ENCODE measurements at regions not wholly inside any gene's neighbourhood (a gene's known extent, or its start where the extent isn't known, plus 50 kb on each side); places are given as distances from the start of the nearest gene placed in this dataset.

DNA sequence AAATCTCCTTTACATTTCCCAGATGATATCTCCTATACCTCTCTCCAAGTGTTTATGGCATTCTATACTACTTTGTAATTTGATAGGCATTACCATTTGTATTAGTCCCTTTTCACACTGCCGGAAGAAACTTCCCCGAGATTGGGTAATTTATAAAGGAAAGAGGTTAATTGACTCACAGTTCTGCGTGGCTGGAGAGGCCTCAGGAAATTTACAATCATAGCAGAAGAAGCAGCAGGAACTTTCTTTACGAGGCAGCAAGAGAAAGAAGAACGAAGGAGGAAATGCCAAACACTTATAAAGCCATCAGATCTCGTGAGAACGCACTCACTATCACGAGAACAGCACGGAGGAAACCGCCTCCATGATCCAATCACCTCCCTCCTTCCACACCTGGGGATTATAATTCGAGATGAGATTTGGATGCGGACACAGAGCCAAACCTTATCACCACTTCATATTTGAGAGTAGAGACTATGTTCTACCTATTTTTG lies 1194.6 kb downstream of the SORCS1 start:
- DNase-seq, result no peak

DNA sequence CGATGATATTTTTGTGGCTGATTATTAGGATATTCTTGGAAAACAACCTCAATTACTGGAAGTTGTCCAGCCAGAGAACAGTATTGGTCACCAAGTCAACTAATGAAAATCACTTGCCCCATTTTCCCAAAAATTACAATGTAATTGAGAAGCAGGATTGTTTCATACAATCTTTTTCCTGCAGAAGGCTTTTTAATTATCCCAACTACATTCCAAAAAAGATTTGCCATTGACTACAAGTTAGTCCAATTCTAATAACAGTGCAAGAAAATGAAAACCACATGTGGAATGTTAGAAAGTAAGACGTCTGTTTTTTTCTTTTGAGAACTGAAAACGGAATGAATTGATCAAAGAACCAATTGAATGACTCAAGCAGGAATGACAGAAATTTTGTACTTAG lies 1195.8 kb downstream of the SORCS1 start:
- no peak for DNase-seq

DNA sequence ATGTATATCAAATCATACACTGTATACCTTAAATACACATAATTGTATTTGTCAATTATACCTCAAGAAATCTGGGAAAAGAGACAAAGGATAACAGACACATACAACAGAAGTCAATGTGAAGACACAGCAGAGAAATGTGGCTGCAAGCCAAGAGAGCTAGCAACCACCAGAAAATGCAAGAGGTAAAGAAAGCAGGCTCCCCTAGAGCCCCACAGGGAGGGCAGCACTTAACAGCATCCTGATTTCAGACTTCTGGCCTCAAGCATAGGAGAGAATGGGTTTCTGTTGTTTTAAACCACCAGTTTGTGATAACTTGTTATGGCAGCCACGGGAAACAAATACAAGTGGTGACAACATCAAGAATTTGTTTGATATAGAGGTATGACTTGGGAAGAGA lies 1197.2 kb downstream of the SORCS1 start:
- DNase-seq, result no peak

- no peak for DNase-seq
These were observed 1199.4 kb downstream of the SORCS1 start for GRCh38 chr10:105965141-105965540.

- no peak for DNase-seq
These were observed 1200.5 kb downstream of the SORCS1 start for GRCh38 chr10:105964009-105964408.

DNA sequence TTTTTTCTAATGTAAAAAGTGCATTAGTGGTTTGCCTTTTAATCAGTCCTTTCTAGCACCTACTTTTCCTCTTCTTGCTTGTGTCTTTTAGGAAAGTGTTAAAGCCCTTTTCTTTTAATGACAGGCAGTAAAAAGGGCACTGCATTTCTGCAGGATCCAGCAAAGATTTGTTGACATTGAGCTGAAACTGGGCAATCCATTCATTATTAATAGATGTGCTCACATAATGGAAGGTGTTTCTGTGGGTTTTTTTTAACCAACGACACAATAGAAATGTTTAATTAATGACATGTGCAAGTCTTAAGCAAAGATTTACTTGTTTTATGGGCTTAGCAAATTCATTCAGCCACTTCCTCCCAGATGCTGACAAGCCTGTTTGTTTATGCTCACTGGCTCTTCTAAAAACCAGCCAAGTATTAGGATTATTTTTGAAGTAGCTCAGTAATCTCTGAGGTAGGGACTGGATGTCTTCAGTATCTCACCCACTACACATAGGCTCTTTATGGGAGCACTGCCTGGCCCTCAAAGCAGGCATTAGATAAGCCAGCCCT lies 1201.1 kb downstream of the SORCS1 start:
- DNase-seq, result no peak

- DNase-seq, result no peak
These were observed 1208.0 kb downstream of the SORCS1 start for GRCh38 chr10:105956550-105956949.

GRCh38 chr10:105953861-105954260 lies 1210.6 kb downstream of the SORCS1 start:
- no peak for DNase-seq

GRCh38 chr10:105953056-105953455 lies 1211.5 kb downstream of the SORCS1 start:
- no peak for DNase-seq

DNA sequence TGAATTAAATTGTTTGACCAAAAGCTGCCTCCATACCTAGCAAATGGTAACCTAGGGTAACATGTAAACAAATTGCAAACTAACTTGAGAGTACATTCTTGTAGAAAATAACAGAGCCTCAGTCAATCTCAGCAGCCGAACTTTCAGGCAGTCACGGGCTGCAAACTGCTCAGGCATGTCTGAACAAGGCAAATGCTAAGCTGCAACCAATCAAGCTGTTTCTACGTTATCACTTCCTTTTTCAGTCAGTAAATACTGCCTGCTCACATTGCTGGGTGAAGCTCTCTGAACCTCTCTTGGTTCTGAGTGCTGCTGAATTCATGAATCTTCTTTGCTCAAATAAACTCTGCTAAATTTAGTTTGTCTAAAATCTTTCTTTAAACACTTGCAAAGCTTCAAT lies 1212.4 kb downstream of the SORCS1 start:
- DNase-seq, result no peak

DNA sequence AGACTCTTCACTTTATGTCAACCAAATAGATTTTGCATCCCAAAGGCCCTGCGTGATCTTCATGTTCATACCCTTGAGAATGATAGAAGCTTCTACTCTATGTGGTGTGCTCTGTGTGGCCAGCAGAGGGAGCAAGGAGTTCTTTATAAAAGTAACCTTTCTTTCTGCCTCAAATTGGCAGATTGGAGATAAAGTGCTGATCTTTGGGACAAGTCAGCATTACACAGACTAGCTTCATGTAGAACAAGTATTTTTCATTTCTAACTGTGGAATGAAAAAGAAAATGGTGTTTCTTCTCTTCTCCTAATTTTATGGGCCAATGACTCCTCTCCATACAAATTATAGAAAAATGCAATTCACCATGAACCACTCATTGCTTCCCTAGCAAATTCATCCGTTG lies 1214.1 kb downstream of the SORCS1 start:
- peak; percentile 17 to 29 for DNase-seq

- no peak for DNase-seq
These were observed 1214.8 kb downstream of the SORCS1 start for GRCh38 chr10:105949721-105950120.

DNA sequence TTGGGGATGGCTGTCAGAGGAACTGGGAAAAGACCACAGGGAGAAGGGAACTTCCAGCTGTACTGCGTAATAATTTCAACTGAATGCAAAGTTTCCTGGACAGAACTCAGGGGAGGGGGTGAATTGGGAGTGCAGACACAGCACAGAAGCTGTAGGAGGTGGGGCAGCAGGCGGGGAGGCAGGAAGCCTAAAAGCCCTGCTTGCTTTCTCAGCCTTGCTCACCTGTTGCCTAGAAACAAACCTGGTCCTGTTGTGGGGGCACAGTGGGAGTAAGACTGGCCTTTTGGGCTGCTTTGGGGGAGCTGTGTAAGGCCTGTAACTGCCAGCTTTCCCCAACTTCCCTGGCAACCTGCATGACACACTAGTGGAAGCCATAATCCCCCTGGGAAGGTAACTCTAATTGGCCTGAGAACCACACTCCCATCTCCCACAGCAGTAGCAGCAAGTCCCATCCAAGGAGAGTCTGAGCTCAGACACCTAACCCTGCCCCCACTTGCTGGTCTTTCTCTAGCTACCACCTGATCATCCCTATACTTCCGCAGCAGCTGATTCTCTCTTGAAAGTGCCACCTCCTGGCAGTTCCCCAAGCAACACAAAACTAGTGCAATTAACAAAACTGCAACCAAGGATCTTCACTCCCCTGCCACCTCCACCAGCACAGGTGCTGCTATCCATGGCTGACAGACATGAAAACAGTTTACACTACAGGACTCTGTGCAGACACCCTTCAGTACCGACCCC lies 1239.3 kb downstream of the SORCS1 start:
- DNase-seq, result no peak

- no peak for DNase-seq
These were observed 1243.2 kb downstream of the SORCS1 start for GRCh38 chr10:105921348-105921747.

DNA sequence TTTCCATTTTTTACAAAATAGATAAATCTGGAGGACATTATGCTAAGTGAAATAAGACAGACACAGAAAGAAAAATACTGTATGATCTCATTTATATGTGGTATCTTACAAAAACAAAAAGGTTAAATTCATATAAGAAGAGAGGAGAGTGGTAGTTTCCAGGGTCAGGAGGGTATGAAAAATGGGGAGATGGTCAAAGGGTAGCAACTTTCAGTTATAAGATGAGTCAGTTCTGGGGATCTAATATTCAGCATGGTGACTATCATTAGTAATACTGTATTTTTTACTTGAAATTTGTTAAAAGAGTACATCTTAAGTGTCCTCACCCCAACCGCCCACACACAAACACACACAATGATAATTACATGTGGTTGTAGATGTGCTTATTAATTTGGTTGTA lies 1250.1 kb downstream of the SORCS1 start:
- DNase-seq, result no peak

DNA sequence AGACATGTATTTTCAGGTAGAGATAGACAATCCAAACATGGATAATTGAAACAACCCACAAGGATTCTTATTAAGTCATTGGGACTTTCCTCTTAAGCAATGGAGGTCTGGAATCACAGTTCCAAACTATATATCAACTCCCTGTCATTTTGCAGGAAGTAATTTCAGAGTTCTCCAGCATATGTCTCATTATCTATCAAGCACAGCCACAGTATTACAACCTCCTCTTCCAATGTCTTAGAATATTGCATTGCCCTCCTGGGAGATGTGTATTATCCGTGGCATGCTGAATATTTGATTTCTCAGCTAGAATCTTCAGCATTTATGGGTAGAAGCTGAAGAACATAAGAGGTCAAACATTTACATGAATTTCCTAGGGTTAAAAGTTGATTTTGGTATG lies 1255.8 kb downstream of the SORCS1 start:
- no peak for DNase-seq

DNA sequence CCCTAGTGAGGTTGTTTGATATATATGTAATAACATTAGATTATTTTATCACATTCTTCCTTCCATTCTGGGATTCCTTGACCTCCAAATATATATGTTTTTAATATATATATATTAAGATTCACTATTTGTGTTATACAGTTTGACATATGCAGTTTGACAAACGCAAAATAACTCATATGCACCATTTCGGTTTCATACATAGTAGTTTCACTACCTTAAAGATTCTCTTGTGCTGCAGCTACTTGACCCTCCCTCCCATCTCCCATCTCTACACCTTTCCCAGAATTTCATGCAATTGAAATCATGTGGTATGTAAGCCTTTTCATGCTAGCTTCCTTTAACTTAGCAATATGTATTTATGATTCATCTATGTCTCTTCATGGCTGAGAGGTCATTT lies 1244.4 kb downstream of the SORCS3 start:
- DNase-seq, result no peak

DNA sequence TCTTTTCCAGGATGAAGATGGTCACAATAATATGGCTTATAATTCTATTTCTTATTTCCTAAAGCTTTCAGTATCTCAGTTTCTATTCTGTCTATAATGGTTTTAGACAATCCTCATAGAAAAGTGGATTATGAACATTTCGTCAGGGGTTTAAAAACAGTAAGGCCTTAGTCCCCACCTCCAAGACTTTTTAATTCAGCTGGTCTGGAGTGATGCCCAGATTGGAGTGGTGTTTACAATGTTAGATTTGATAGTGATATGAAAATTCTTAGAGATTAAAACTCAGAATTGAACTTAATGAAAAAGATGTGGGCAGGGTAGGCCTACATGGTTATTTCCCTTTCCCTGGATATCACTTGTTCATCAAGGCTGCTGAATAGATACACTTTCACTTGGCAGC lies 1238.3 kb downstream of the SORCS3 start:
- no peak for DNase-seq

DNA sequence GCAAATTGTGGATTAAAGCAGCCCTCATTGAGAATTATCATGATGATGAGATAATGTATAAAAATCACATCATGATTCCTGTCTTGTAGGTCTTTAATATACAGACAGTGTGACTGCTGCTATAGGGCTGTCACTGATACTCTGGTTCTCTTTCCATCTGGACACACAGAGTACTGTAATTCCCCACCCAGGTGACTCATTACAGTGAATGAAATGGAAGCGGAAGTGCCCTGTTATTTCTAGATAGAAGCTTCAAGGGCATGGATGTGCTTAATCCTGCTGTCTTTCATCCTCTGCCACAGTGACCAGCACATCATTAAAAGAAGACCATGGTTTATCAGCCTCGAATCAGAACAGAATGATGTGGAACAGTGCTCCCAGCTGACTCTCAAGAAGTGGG lies 1234.0 kb downstream of the SORCS3 start:
- no peak for DNase-seq

DNA sequence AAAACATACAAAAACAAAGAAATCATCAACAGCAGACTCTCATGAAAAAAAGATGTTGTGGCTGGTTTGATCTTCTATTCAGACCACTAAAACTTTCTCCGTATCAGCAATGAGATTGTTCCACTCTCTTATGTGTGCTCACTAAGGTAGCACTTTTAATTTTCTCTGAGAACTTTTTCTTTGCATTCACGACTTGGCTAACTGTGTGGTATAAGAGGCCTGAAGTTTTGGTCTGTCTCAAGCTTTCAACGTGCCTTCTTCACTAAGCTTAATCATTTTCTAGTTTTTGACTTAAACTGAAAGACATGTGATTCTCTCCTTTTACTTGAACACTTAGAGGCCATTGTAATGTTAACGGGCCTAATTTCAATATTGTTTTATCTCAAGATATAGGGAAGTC lies 1231.6 kb downstream of the SORCS3 start:
- no peak for DNase-seq

DNA sequence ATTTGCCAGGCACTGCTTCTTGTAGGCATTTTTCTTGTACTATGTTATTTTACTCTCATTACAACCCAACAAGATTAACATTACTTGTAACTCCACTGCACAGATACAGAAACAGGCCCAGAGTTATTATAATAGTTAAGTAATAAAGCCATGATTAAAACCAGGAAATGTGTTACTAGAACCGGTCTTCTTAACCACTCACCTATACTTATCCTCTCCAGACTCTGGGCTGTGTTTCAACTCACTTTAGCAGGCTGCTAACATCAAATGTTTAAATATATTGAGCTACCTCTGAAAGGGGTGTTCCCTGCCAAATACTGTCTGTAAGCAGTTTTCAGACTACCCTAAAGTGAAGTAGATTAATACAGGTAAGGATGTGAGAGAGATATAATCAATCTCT lies 1227.8 kb downstream of the SORCS3 start:
- no peak for DNase-seq

DNA sequence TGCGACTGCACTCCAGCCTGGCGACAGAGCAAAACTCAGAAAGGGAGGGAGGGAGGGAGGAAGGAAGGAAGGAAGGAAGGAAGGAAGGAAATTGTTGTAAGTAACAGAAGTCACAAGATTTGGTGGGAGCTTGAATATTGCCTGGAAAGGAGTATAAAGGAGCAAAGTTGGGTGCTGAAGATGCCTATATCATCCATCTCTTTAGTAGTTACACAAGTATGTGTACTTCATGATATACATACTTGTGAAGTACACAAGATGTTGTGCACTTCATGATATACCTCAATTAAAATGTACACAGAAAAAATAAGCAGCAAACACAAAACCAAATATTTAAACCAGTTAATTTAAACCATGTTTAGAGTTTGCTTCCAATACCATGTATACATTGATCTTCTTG lies 1223.8 kb downstream of the SORCS3 start:
- DNase-seq, result no peak

DNA sequence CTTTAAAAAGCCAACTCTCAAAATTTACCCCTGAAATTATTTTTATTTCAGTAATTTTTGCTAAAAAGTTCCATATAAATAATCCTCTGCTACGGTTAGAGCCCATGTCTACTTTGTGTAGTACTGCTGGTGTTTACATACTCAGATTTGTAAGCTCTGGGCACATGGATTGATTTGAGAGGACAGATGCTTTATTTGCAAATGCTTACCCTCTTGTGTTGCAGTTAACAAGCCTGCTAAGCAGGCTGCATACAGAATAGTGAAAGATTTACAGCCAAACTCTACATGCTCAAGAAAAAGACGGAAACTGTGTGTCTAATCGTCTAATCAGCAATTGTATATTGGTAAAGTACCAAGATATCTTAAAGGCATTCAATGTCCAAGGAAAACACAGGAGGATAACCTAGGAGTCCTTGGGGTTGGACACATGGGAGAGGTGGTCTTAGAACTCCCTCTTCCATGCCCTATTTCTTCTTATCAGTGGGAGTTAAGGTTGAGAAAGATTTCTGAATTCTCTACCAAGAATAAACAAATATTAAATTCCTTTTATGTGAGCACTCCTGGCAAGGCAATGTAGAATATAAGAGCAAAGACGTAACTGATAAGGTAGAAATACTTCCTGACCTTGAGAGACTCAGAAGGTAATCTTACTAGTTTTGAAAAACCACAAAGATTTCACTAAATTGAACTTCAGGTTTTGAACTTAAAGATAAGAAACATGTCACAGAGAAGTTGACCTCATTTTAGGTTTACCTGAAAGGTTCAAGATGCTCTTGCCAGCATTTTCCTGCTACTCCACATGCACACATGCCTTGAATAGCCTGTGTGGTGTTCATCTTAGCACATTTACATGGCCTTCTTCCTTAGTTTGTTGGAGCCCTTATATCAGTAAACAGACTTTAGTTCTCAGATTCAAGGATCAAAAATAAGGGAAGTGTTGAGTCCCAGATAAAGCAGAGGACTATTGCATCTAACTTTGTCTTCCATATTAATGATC lies 1216.5 kb downstream of the SORCS3 start:
- DNase-seq, result no peak

DNA sequence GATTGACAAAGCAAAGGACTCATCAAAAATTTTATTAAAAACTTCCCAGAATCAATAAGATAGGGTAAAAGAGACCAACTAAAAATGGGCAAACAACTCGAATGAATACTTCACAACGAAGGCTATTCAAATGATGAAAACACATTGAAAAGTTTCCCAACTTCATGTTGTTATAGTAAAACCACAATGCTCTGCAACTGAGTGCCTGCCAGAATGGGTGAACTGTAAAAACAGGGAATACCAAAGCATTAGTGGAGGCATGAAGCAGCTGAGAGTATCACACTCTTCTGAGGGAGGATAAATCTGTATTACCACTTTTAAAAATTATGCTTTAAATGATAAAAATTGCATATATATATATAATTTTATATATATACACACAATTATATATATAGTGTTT lies 1214.7 kb downstream of the SORCS3 start:
- no peak for DNase-seq

All from AML-193 (cell line).